ELR (cell line): ENCODE measurements at regions not wholly inside any gene's neighbourhood (a gene's known extent, or its start where the extent isn't known, plus 50 kb on each side); places are given as distances from the start of the nearest gene placed in this dataset.
"Not testable (repeated sequence)": the region's sequence is repeated elsewhere in the genome, so short reads cannot be mapped to it uniquely, and the experiment has no call there.

Experiments used
- DNase-seq: peaks from one replicate; pipeline ENCODE4 v3.0.0-alpha.2; 2015; ENCODE audit warnings: low read depth

DNA sequence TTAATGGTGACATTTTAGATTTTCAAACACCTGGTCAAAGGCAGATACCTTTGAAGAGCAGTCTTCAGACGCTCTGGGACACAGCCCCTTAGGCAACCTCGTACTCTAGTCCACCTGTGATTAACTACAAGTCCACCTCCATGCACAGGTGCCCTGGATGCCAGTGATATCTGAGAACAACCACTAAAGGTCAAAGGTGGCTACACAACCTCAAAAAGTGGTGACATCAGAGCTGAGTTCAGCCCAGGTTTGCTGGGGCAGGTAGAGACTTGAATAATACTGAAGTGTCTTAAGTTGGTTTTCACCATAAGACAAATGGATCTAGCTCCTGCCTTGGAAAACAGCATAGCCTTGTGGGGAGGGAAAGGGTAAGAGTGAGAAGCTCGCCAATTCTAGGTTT lies 143.4 kb upstream of the ADO start:
- no peak for DNase-seq

GRCh38 chr10:62662486-62662885 lies 142.0 kb upstream of the ADO start:
- DNase-seq = no peak

- no peak for DNase-seq
These were observed 138.7 kb upstream of the ADO start for GRCh38 chr10:62665771-62666170.

- DNase-seq = no peak
These were observed 138.2 kb upstream of the ADO start for GRCh38 chr10:62666275-62666674.

- DNase-seq = no peak
These were observed 135.2 kb upstream of the ADO start for GRCh38 chr10:62669341-62669740.

DNA sequence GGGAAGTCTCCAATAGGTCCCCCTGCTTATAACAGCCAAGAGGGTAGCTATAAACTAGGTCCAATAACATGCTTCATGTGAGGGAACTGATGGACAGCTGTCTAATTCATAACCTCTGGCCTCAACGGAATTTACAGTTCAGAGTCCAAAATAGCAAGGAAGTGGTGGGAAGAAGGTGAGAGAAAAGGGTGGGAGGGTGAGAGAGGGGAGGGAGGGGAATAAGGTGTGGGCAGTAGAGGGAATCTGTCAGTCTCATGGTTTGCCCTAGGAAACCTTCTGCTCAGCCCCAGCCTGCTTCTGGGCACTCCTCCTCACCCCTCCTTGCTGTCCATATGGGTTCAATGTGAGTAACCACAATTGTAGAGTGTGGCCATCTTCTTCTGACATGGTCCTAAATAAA lies 133.4 kb upstream of the ADO start:
- DNase-seq = no peak

- no peak for DNase-seq
These were observed 123.1 kb upstream of the ADO start for GRCh38 chr10:62681211-62681940.

DNA sequence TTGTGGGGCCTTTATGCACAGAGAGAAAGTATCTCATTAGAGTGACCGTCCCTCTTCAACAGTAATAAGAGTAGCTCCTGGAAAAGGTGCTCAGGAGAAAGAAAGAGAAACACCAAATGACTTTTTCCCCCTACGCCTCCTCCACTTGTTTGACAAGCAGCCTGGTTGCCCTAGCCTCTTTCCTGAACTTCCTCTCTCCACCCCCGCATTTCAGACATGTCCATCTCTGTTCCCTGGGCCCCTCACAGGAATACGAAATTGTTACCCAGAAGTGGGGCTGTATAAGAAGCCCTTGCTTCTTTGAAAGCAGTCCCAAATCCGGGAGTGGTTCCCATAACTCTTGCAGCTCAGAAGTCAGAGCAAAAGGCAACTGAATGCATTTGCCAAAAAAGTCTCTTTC lies 119.6 kb upstream of the ADO start:
- no peak for DNase-seq

- peak; percentile 67 for DNase-seq
These were observed 117.2 kb upstream of the ADO start for GRCh38 chr10:62687230-62687748.

DNA sequence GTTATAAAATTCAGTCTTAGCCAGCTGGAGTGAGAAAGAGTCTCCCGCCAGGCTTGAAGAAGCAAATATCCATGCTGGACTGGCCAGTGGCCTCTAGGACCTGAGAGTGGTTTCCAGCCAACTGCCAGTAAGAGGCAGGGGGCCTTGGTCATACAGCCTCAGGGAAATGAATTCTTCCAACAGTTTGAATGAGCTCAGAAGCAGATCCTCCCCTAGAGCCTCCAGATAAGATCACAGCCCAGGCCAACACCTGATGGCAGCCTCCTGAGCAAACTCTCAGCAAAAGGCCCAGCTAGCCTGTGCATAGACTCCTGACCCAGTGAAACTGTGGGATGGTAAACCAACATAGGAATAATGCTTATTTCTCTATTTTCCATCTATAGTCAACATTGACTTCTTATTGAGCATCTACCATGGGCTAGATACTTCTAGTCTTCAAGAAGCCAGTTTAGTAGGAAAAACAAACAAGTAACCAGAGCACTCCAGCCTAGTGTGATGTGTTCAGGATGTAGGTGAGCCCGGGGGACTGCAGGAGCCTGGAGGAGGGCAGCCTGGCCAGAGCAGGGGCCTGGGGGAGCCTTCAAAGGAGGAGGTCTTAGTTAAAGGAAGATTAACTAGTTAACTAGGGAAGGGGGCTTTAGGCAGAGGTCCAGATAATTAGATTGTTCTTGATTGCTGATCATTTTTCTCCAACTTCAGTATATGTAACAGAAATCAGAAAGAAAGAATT lies 115.4 kb upstream of the ADO start:
- DNase-seq = no peak

DNA sequence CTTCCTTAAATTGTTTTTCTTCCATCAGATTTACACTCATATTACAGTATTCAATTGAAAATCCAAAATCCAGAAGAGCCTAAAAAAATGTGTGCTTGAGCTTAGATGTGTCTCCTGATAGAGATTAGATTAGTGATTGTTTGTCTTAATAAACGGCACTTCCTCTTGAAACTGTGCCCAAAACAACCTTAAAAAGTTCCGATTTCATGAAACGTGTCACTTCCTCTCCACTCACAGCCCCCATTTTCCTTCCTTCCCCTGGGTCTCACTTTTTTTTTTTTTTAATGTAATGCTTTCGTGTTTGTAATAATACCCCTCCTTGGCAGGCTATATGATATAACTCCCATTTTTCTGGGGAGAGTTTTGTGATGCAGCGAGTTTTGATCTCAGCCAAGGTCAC lies 114.8 kb upstream of the ADO start:
- DNase-seq = no peak

DNA sequence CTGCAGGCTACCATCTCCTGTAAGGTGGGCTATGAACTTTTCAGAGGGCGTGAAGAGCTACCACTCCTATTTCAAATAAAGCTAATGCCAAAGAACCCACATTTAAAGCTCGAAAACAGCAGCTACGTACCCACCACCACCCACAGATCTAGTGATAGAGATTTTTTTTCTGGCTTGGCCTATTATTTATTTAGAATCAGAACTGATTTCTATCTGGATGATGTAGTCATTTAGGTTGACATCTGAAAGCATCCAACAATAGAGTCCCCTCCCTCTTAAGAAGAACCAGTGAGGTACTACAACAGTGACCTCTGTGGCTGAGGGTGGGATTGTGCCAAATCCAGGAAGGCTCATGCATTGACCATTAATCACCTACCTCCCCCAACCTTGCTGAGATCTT lies 113.8 kb upstream of the ADO start:
- DNase-seq = no peak

GRCh38 chr10:62691336-62691735 lies 113.2 kb upstream of the ADO start:
- no peak for DNase-seq

GRCh38 chr10:62692085-62692484 lies 112.4 kb upstream of the ADO start:
- DNase-seq = no peak

DNA sequence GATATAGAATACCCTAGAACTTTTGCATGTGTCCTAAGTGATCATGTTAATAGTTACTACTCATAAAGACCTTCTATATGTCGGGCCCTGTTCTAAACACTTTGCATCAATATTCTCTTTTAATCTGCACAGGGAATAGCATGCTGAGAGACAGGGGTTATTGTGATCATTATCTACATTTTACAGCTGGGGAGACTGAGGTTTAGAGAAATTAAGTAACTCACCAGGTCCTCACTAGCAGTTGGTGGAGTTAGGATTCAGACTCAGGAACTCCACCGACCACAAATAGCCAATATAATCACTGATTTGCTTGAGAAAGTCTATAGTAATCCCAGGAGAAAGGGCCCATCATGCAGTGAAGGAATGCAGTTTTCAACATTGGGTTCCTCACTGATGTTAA lies 111.2 kb upstream of the ADO start:
- no peak for DNase-seq

DNA sequence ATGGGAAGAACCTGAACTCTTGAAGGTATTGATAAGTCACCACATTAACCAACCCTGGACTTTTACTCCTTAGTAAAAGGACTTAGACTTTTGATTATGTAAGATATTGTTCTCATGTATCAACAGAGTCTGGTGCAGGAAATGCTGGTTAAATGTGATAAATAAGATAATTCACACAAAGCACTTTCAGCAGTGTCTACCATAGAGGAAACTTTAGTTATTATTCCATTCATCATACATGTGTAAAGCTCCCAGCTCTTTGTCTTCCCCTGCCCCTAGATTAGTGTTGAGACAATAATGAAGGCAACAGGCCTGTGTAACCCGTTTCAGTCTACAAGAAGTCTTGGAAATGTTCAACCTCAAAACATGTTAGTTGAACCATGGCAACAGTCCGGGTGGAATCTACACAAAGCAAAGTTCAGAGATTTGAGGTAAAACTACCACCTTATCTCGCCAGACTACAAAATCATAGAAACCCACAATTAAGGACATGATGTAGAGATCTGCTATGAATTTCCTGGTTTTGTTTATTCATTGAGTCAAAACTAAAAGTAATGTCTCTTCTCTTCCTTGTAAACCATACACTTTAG lies 109.9 kb upstream of the ADO start:
- no peak for DNase-seq

DNA sequence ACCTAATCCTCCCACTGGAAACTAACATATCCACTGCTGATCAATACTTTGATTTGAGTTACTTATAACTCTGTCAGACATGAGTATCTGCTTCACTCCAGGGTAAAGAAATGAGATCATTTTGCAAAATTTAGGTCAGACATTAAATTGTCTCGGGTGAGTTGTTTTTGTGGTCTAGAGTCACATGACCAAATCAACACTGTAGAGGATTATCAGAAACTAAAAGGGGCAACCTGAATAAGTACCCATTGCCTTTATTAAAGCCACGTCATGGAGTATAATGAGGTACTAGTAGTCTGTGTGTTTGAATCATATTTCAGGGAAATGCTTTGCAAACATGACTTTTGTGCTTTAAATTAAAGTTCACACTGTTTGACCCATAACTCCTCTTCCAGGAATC lies 107.7 kb upstream of the ADO start:
- no peak for DNase-seq

GRCh38 chr10:62699148-62699547 lies 105.4 kb upstream of the ADO start:
- DNase-seq = no peak

- not testable (repeated sequence) for DNase-seq
These were observed 100.4 kb upstream of the ADO start for GRCh38 chr10:62704121-62704520.

DNA sequence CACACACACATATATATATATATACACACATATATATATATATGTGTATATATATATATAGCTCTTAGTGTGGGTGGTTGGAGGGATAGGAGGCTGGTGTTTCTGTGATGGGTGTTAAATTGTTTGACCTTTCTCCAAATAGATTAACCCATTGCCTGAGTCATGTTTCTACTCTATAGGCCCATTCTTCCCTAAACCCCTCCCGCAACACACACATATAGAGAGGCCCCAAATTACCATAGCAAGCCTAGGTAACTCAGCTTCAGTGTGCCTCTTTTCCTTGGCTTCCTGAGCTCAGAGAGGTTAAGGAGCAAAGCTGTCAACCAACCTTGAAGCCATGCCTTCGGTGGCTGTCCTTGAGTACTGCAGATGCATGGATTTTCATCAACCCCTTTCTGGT lies 98.7 kb upstream of the ADO start:
- DNase-seq = no peak

DNA sequence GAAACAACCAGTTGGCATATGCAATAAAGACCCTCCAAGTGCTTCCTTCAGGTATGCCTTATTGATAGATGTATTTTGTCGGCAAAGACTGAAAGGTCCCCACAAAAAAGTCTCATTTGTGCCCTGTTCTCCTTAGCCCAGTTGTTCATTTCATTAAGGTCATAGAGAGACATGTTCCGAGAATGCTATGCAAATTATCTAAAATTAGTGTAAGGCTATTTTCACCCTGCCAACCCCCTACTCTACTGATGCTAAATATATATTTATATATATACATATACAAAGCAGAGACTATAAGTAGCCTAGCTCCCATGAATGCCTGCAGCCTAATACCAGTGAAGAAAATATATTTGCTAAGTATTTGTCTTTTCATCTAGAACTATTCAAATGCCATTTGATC lies 96.7 kb upstream of the ADO start:
- no peak for DNase-seq

- no peak for DNase-seq
These were observed 96.0 kb upstream of the ADO start for GRCh38 chr10:62708569-62708968.

DNA sequence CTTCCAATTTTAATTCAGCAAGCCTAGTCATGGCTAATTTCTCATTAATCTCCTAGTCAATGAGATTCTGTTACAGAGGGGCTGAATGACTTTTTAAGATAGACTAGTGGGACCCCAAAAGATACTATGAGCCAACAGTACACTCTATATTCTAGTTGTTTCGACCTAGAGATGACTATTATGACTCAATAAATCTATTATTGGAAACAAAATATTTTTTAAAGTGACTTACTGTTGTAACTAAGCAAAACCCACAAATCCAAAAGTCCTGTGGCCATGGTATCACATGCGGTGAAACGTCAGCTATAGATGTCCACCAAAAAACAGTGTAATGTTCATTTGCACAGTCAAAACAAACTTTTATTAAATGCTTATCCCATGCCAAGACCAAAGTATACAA lies 95.3 kb upstream of the ADO start:
- no peak for DNase-seq
